ENCODE measurements at regions not wholly inside any gene's neighbourhood (a gene's known extent, or its start where the extent isn't known, plus 50 kb on each side); places are given as distances from the start of the nearest gene placed in this dataset.

DNA sequence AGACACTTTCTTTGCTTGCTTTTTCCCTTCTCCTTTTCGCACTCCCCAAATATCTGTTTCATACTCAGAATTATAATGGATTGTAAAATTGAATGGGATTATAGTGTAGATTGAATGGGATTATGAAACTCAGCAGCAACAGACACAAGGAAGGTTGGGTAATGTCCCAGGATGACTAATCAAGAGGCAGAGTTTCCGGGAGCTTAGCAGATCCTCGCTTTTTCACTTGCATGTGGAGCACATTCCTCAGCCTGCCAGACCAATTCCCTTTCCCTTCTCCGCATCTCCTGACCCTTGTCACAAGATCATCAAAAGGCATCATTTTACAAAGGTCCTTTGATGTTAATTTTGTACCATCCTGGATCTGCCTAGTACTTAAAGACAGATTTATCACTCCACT lies 55.1 kb upstream of the SLC1A1 start:
- DNase-seq: no peak

DNA sequence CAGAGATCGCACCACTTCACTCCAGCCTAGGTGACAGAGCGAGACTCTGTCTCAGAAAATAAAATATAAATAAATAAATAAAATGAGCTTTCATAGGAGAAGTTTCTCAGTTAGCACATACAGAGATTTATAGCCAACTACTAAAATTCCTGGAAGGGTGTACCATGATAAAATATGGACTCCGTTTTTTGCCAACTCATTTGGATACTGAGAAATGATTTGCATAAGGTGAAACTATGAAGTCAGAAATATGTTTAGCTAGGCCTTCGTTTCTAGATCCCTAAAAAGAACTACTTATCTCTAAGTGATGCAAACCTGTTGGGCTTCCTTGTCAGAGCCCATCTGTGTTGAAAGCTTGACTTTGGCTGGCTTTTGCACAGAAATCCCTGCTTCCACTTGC lies 56.9 kb upstream of the SLC1A1 start:
- DNase-seq: no peak

- DNase-seq: no peak
Measured at GRCh38 chr9:4430432-4431261, 59.6 kb upstream of the SLC1A1 start.

GRCh38 chr9:4425319-4426045 lies 64.8 kb upstream of the SLC1A1 start:
- no peak for DNase-seq

DNA sequence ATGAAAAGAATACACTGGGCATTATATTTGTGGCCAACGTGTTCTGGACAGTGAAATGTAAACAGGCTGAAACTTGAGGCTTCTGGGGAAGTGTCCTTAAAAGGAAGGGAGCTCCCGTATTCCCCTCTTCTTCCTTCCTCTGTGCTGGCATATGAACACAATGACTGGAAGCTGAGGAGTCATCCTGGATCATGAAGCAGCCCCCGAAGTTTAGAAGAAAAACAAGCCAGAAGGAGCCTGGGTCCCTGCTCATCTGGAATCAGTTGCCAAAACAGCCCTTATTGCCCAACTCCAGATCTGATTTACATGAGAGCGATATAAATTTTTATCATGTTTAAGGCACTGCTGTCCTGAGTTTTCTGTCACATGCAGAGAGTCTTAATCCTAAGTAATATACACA lies 65.4 kb upstream of the SLC1A1 start:
- no peak for DNase-seq

DNA sequence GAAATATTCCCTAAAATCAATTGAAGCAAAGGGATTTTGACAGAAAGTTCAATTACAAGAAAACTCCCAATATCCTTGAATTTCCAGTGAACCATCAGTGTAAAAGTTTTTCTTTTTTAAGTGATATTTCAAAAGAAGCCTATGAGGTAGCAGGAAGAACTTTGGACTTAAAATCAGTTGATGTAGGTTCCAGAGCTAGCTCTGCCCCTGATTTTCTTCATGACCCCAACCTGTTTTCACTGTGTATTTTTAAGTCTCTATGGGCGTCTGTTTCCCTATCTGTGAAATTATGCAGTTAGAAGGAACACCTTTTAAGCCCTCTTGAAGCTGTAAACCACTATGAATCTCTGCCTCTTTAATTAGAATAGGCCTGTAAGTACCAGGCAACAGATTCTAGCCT lies 66.2 kb upstream of the SLC1A1 start:
- DNase-seq: no peak

GRCh38 chr9:4423207-4423610 lies 67.1 kb upstream of the SLC1A1 start:
- no peak for DNase-seq

- no peak for DNase-seq
Measured at GRCh38 chr9:4422495-4422894, 67.8 kb upstream of the SLC1A1 start.

GRCh38 chr9:4421847-4422246 lies 68.4 kb upstream of the SLC1A1 start:
- no peak for DNase-seq

DNA sequence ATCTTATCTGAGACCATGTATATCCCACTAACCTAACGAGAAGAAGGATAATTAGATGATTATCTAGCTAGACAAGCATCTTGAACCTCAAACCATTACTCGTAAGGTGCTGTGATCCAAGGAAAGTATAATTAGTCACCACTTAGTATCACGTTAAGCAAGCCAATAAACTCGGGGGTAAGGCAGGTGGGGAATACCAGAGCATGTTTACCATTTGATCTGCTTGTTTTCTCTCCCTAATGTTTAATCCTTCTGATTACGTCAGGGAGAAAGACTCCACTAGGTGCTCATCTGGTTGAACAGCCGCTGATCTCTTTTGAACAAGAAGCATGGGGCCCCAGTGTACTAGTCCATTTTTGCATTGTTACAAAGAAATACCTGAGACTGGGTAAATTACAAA lies 69.9 kb upstream of the SLC1A1 start:
- DNase-seq: no peak

DNA sequence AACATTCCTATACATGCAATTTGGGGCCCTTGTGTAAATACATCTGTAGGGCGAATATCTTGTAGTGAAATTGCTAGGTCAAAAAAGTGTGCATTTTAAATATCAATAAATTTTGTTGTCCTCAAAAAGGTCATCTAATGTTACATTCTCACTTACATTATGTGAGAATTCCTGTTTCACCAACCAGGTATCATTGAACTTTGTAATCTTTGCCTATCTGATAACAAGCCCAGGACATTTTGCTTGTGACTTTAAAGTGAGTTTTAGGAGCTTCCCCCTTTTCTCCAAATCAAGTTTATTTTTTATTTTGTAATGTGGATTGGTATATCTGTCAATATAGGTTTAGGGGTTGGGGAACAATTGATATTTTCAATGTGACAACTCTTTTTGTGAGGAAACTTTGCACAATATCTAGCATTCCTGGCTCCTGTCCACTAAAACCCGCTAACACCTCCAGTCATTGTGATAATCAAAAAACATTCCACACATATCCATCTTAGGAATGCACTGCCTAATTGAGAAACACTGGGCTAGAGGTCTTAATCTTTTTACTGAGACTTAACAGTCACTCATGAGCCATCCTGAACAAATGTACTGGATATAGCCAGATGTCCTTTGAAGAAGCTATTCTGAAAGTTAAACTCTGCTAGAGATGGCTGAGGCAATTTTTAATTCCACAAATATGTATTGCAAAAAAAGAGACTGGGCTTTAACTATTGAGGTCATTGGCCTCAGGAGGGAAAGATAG lies 72.5 kb upstream of the SLC1A1 start:
- DNase-seq: no peak

- no peak for DNase-seq
Measured at GRCh38 chr9:4416467-4416866, 73.8 kb upstream of the SLC1A1 start.

GRCh38 chr9:4415281-4415680 lies 75.0 kb upstream of the SLC1A1 start:
- no peak for DNase-seq

DNA sequence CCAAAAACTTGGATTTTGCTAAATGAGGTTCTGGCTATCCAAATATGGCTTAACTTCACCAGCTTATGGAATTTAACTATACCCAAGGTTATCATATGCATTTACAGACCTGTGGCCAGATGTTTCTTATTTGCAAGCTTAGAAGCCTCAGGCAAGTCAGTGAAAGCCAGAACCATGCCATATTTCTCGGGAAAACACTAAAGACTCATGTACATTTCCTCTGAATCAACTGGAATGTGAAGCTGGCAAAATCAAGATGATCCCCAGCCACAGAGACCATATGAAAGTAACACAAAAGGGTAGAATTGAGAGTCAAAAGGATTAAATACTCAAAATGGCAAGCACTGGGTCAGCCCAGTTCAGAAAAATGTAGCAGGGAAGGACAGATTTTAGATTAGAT lies 76.4 kb upstream of the SLC1A1 start:
- DNase-seq: no peak

GRCh38 chr9:4404156-4404555 lies 86.1 kb upstream of the SLC1A1 start:
- DNase-seq: no peak

GRCh38 chr9:4402501-4402900 lies 87.8 kb upstream of the SLC1A1 start:
- no peak for DNase-seq

DNA sequence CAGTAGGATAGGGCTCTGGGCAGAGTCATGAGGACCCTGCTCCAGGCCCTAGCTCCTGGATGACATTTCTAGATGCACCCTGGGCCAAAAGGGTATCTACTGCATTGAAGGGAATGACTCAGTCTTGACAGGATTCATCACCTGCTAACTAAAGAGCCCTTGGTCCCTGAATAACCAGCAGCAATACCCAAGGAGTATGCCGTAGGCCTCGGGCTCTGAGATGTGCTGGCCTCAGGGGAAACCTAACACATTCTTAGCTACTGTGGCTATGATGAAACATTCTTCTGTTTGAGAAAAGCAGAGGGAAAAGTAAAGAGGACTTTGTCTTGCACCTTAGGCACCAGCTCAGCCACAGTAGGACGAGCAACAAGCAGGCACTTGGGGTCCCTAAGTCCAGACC lies 89.5 kb upstream of the SLC1A1 start:
- no peak for DNase-seq

- no peak for DNase-seq
Measured at GRCh38 chr9:4397917-4398316, 92.4 kb upstream of the SLC1A1 start.

- no peak for DNase-seq
Measured at GRCh38 chr9:4393806-4394523, 94.1 kb upstream of the GLIS3 start.

- no peak for DNase-seq
Measured at GRCh38 chr9:4389755-4390154, 89.9 kb upstream of the GLIS3 start.

GRCh38 chr9:4389003-4389402 lies 89.1 kb upstream of the GLIS3 start:
- DNase-seq: no peak

- DNase-seq: no peak
Measured at GRCh38 chr9:4386819-4387218, 87.0 kb upstream of the GLIS3 start.

DNA sequence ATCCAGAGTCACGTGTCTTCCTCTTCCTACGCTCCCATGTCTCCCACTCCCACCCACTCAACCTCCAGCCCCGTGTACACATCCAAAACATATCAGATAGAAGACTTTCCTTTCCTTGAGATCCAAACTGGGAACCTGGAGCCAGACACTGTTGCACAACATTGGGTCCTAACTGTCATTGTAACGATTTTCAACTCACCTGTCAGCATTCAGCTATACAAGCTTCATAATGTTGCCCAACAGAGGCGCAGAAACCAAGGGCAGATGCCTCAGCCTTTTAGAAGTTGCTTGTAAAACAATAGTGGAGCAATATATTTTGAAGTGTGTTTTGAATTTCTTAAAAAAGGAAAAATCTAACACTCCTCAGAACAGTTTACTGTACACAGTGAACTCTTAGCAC lies 84.9 kb upstream of the GLIS3 start:
- no peak for DNase-seq
